ENCODE measurements at regions not wholly inside any gene's neighbourhood (a gene's known extent, or its start where the extent isn't known, plus 50 kb on each side); places are given as distances from the start of the nearest gene placed in this dataset.
"Not testable (repeated sequence)": the region's sequence is repeated elsewhere in the genome, so short reads cannot be mapped to it uniquely, and the experiment has no call there.

- Histone ChIP-seq H3K27ac (replicated peaks) (no peak overlapping the region), H3K4me3 (replicated peaks; ENCODE audit: insufficient read depth, low read length) (no peak overlapping the region), H3K27me3 (ENCODE audit: insufficient read depth, poor library complexity, severe bottlenecking) (no peaks in the 10 kb centered on the region)
- DNase-seq (ENCODE audit: low read depth in 1 of 2, low spot score in 1 of 2): no peak
- no peak for TF ChIP-seq CTCF (IDR thresholded peaks at IDR 0.05; ENCODE audit: insufficient read depth, low read length)
- TF ChIP-seq POLR2AphosphoS5 (IDR thresholded peaks at IDR 0.05; ENCODE audit: low read depth): no peak
- TF ChIP-seq GABPA (IDR thresholded peaks at IDR 0.05; ENCODE audit: low read depth): no peak
- TF ChIP-seq SPI1 (IDR thresholded peaks at IDR 0.05; ENCODE audit: borderline replicate concordance, low read depth): no peak
- no peak for TF ChIP-seq REST (IDR thresholded peaks at IDR 0.05; ENCODE audit: insufficient replicate concordance, low read depth)
Observed at GRCh38 chr17:68152161-68152571, 95.7 kb upstream of the AMZ2 start.

GRCh38 chr17:68155692-68156091 lies 92.2 kb upstream of the AMZ2 start:
- Histone ChIP-seq H3K27me3 (ENCODE audit: insufficient read depth, poor library complexity, severe bottlenecking) (no peaks in the 10 kb centered on the region), H3K27ac (replicated peaks) (no peak overlapping the region), H3K4me3 (replicated peaks; ENCODE audit: insufficient read depth, low read length) (no peak overlapping the region)
- no peak for DNase-seq (ENCODE audit: low read depth in 1 of 2, low spot score in 1 of 2)
- no peak for TF ChIP-seq POLR2AphosphoS5 (IDR thresholded peaks at IDR 0.05; ENCODE audit: low read depth)
- no peak for TF ChIP-seq GABPA (IDR thresholded peaks at IDR 0.05; ENCODE audit: low read depth)
- TF ChIP-seq SPI1 (IDR thresholded peaks at IDR 0.05; ENCODE audit: borderline replicate concordance, low read depth): no peak
- TF ChIP-seq CTCF (IDR thresholded peaks at IDR 0.05; ENCODE audit: insufficient read depth, low read length): no peak
- no peak for TF ChIP-seq REST (IDR thresholded peaks at IDR 0.05; ENCODE audit: insufficient replicate concordance, low read depth)

GRCh38 chr17:68161644-68162428 lies 86.0 kb upstream of the AMZ2 start:
- TF ChIP-seq SPI1 (IDR thresholded peaks at IDR 0.05; ENCODE audit: borderline replicate concordance, low read depth) (no peak), POLR2AphosphoS5 (IDR thresholded peaks at IDR 0.05; ENCODE audit: low read depth) (no peak), CTCF (IDR thresholded peaks at IDR 0.05; ENCODE audit: insufficient read depth, low read length) (no peak), GABPA (IDR thresholded peaks at IDR 0.05; ENCODE audit: low read depth) (no peak), REST (IDR thresholded peaks at IDR 0.05; ENCODE audit: insufficient replicate concordance, low read depth) (no peak)

GRCh38 chr17:68168273-68169164 lies 79.3 kb upstream of the AMZ2 start:
- H3K27me3 ChIP-seq (ENCODE audit: insufficient read depth, poor library complexity, severe bottlenecking); H3K27ac ChIP-seq (replicated peaks); H3K4me3 ChIP-seq (replicated peaks; ENCODE audit: insufficient read depth, low read length); DNase-seq (ENCODE audit: low read depth in 1 of 2, low spot score in 1 of 2): not testable (repeated sequence)

More at GRCh38 chr17:68161644-68162428, 86.0 kb upstream of the AMZ2 start:
- no peak overlapping the region for H3K27ac ChIP-seq (replicated peaks)
- H3K27me3 ChIP-seq (ENCODE audit: insufficient read depth, poor library complexity, severe bottlenecking): no peaks in the 10 kb centered on the region
- no peak overlapping the region for H3K4me3 ChIP-seq (replicated peaks; ENCODE audit: insufficient read depth, low read length)
- DNase-seq (ENCODE audit: low read depth in 1 of 2, low spot score in 1 of 2): no peak

Data from HL-60 (cell line).